ENCODE measurements at regions not wholly inside any gene's neighbourhood (a gene's known extent, or its start where the extent isn't known, plus 50 kb on each side); places are given as distances from the start of the nearest gene placed in this dataset.
A peak's percentile ranks its signal among the peaks of the same experiment; 100 is the strongest.

DNA sequence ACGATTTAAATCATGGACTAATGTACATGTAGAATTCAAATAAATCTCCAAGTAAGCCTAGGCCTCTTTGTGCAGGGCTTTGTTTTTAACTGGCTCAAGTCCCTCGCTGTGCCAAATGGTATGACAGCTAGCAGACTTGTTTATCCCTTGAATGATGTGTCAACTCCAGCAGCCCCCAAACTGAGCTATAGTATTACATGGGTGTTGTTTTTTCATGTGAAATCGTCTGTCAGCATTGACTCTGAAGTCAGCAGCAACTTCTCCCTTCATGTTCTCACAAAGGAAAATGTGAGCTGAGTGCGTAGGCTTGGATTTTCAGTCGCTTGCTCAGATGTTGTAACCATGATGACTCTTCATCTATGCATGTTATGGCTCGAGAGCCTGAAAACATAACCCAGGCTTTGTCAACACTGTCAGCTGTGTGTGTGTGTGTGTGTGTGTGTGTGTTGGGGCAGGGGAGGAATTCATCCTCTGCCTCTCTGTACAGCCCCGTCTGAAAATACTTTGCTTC, 73.3 kb downstream of the PTHLH start (continued):
- TF ChIP-seq REL (CRISPR knock-in tag; conservative IDR thresholded peaks at IDR 0.05) (no peak), MATR3 (CRISPR knock-in tag; IDR thresholded peaks at IDR 0.05) (no peak), REXO4 (CRISPR knock-in tag; IDR thresholded peaks at IDR 0.05; ENCODE audit: borderline replicate concordance) (no peak), RNF2 (conservative IDR thresholded peaks at IDR 0.05; ENCODE audit: low read depth) (no peak), U2AF2 (IDR thresholded peaks at IDR 0.05; ENCODE audit: low read depth, low read length) (no peak), ZNF382 (CRISPR knock-in tag; IDR thresholded peaks at IDR 0.05; ENCODE audit: borderline replicate concordance) (no peak), CBFB (CRISPR knock-in tag; IDR thresholded peaks at IDR 0.05) (no peak), FOSL2 (CRISPR knock-in tag; IDR thresholded peaks at IDR 0.05) (peak; percentile 93), NFIC (IDR thresholded peaks at IDR 0.05; ENCODE audit: low read length) (no peak), TP53 (CRISPR knock-in tag; conservative IDR thresholded peaks at IDR 0.05) (no peak), ZNF619 (CRISPR knock-in tag; IDR thresholded peaks at IDR 0.05) (no peak), SIN3B (IDR thresholded peaks at IDR 0.05; ENCODE audit: low read length) (no peak), ZNF274 (CRISPR knock-in tag; IDR thresholded peaks at IDR 0.05) (no peak), NFE2L2 (IDR thresholded peaks at IDR 0.05; ENCODE audit: low read length) (no peak)
- TF ChIP-seq, protein P1, sequence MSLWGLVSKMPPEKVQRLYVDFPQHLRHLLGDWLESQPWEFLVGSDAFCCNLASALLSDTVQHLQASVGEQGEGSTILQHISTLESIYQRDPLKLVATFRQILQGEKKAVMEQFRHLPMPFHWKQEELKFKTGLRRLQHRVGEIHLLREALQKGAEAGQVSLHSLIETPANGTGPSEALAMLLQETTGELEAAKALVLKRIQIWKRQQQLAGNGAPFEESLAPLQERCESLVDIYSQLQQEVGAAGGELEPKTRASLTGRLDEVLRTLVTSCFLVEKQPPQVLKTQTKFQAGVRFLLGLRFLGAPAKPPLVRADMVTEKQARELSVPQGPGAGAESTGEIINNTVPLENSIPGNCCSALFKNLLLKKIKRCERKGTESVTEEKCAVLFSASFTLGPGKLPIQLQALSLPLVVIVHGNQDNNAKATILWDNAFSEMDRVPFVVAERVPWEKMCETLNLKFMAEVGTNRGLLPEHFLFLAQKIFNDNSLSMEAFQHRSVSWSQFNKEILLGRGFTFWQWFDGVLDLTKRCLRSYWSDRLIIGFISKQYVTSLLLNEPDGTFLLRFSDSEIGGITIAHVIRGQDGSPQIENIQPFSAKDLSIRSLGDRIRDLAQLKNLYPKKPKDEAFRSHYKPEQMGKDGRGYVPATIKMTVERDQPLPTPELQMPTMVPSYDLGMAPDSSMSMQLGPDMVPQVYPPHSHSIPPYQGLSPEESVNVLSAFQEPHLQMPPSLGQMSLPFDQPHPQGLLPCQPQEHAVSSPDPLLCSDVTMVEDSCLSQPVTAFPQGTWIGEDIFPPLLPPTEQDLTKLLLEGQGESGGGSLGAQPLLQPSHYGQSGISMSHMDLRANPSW (CRISPR knock-in tag; IDR thresholded peaks at IDR 0.05; ENCODE audit: borderline replicate concordance) = no peak
- TF ChIP-seq, protein P2, sequence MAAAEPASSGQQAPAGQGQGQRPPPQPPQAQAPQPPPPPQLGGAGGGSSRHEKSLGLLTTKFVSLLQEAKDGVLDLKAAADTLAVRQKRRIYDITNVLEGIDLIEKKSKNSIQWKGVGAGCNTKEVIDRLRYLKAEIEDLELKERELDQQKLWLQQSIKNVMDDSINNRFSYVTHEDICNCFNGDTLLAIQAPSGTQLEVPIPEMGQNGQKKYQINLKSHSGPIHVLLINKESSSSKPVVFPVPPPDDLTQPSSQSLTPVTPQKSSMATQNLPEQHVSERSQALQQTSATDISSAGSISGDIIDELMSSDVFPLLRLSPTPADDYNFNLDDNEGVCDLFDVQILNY (CRISPR knock-in tag; conservative IDR thresholded peaks at IDR 0.05) = no peak
- TF ChIP-seq, protein P3, sequence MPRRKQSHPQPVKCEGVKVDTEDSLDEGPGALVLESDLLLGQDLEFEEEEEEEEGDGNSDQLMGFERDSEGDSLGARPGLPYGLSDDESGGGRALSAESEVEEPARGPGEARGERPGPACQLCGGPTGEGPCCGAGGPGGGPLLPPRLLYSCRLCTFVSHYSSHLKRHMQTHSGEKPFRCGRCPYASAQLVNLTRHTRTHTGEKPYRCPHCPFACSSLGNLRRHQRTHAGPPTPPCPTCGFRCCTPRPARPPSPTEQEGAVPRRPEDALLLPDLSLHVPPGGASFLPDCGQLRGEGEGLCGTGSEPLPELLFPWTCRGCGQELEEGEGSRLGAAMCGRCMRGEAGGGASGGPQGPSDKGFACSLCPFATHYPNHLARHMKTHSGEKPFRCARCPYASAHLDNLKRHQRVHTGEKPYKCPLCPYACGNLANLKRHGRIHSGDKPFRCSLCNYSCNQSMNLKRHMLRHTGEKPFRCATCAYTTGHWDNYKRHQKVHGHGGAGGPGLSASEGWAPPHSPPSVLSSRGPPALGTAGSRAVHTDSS (CRISPR knock-in tag; conservative IDR thresholded peaks at IDR 0.05) = no peak
- TF ChIP-seq, protein P4, sequence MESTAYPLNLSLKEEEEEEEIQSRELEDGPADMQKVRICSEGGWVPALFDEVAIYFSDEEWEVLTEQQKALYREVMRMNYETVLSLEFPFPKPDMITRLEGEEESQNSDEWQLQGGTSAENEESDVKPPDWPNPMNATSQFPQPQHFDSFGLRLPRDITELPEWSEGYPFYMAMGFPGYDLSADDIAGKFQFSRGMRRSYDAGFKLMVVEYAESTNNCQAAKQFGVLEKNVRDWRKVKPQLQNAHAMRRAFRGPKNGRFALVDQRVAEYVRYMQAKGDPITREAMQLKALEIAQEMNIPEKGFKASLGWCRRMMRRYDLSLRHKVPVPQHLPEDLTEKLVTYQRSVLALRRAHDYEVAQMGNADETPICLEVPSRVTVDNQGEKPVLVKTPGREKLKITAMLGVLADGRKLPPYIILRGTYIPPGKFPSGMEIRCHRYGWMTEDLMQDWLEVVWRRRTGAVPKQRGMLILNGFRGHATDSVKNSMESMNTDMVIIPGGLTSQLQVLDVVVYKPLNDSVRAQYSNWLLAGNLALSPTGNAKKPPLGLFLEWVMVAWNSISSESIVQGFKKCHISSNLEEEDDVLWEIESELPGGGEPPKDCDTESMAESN (CRISPR knock-in tag; conservative IDR thresholded peaks at IDR 0.05) = peak; percentile 60; the same call in 1 of the 2 replicates
- TF ChIP-seq, protein P5, sequence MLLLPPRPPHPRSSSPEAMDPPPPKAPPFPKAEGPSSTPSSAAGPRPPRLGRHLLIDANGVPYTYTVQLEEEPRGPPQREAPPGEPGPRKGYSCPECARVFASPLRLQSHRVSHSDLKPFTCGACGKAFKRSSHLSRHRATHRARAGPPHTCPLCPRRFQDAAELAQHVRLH (CRISPR knock-in tag; IDR thresholded peaks at IDR 0.05; ENCODE audit: borderline replicate concordance, low read depth) = no peak
- TF ChIP-seq, protein P6, sequence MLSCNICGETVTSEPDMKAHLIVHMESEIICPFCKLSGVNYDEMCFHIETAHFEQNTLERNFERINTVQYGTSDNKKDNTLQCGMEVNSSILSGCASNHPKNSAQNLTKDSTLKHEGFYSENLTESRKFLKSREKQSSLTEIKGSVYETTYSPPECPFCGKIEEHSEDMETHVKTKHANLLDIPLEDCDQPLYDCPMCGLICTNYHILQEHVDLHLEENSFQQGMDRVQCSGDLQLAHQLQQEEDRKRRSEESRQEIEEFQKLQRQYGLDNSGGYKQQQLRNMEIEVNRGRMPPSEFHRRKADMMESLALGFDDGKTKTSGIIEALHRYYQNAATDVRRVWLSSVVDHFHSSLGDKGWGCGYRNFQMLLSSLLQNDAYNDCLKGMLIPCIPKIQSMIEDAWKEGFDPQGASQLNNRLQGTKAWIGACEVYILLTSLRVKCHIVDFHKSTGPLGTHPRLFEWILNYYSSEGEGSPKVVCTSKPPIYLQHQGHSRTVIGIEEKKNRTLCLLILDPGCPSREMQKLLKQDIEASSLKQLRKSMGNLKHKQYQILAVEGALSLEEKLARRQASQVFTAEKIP (CRISPR knock-in tag; IDR thresholded peaks at IDR 0.05; ENCODE audit: borderline replicate concordance) = no peak
- TF ChIP-seq, protein P7, sequence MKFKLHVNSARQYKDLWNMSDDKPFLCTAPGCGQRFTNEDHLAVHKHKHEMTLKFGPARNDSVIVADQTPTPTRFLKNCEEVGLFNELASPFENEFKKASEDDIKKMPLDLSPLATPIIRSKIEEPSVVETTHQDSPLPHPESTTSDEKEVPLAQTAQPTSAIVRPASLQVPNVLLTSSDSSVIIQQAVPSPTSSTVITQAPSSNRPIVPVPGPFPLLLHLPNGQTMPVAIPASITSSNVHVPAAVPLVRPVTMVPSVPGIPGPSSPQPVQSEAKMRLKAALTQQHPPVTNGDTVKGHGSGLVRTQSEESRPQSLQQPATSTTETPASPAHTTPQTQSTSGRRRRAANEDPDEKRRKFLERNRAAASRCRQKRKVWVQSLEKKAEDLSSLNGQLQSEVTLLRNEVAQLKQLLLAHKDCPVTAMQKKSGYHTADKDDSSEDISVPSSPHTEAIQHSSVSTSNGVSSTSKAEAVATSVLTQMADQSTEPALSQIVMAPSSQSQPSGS (CRISPR knock-in tag; IDR thresholded peaks at IDR 0.05) = no peak

Data from HepG2 (cell line).